HEK293 (cell line): ENCODE measurements at regions not wholly inside any gene's neighbourhood (a gene's known extent, or its start where the extent isn't known, plus 50 kb on each side); places are given as distances from the start of the nearest gene placed in this dataset.

ENCODE experiments used
- RBAK ChIP-seq: fragments of 450-650 bp; formaldehyde crosslinking; IDR thresholded peaks from 2 replicates; pipeline ENCODE4 v1.5.1; 2016; ENCODE audit warnings: missing biosample characterization, missing genetic modification characterization
- ZNF518A ChIP-seq: fragments of 450-650 bp; formaldehyde crosslinking; conservative IDR thresholded peaks from 2 replicates; pipeline ENCODE4 v1.5.1; 2016; ENCODE audit warnings: low read depth, missing biosample characterization, missing genetic modification characterization
- ZNF610 ChIP-seq: fragments of 450-650 bp; formaldehyde crosslinking; IDR thresholded peaks from 2 replicates; pipeline ENCODE4 v1.5.1; 2016; ENCODE audit warnings: missing biosample characterization, missing genetic modification characterization, borderline replicate concordance

GRCh38 chr14:46717211-46717610, 65.6 kb upstream of the RPL10L start (continued):
- TF ChIP-seq ZNF518A (tag by site-specific recombination) (no peak), RBAK (tag by site-specific recombination) (no peak), ZNF610 (tag by site-specific recombination) (no peak)
